Heart right ventricle (tissue), 16 donors: ENCODE measurements at regions not wholly inside any gene's neighbourhood (a gene's known extent, or its start where the extent isn't known, plus 50 kb on each side); places are given as distances from the start of the nearest gene placed in this dataset.

Experiments
- ATAC-seq, 8 donors: fragments of 200-7000 bp; cut with Tn5 transposase; one replicate each; pipeline ENCODE4 v1.9.1; 2020; ENCODE audit warnings: mild to moderate bottlenecking in 8 of 8, moderate library complexity in 8 of 8, moderate number of reproducible peaks in 1 of 8
- DNase-seq, 2 donors: peaks; one replicate each; pipeline ENCODE4 v3.0.0-alpha.2; 2020
- H3K27ac ChIP-seq, 10 donors: fragments of 200-600 bp; sonication (generic) in 2 of 10; one replicate each; pipeline versions ENCODE4 v1.5.0 to v1.8.0; 2020 to 2022; ENCODE audit warnings: mild to moderate bottlenecking in 3 of 10
- H3K27me3 ChIP-seq, 7 donors: fragments of 200-600 bp; one replicate each; pipeline ENCODE4 v1.8.0; 2021 to 2022; ENCODE audit warnings: mild to moderate bottlenecking in 2 of 7
- H3K36me3 ChIP-seq, 9 donors: fragments of 200-600 bp; sonication (generic) in 1 of 9; one replicate each; pipeline versions ENCODE4 v1.5.0 to v1.8.0; 2020 to 2022; ENCODE audit warnings: mild to moderate bottlenecking in 2 of 9
- H3K4me1 ChIP-seq, 9 donors: fragments of 200-600 bp; sonication (generic) in 1 of 9; one replicate each; pipeline versions ENCODE4 v1.5.0 to v1.8.0; 2020 to 2022; ENCODE audit warnings: mild to moderate bottlenecking in 4 of 9
- H3K4me3 ChIP-seq, 10 donors: fragments of 200-600 bp; sonication (generic) in 2 of 10; one replicate each; pipeline versions ENCODE4 v1.5.0 to v1.8.0; 2020 to 2022; ENCODE audit warnings: mild to moderate bottlenecking in 7 of 10, moderate library complexity in 2 of 10
- H3K9me3 ChIP-seq, 11 donors: fragments of 200-600 bp in 10 of 11; sonication (generic) in 2 of 11; one replicate each; pipeline versions ENCODE4 v1.5.0 to v1.8.0; 2013 to 2022; ENCODE audit warnings: mild to moderate bottlenecking in 2 of 11, control low read depth in 1 of 11, moderate library complexity in 1 of 11
- WGBS, 2 donors: extraction: QIAGEN DNeasy Blood & Tissue Kit; methylation state at CpG; one replicate each; pipeline ENCODE4 v1.1.7; 2013; ENCODE audit warnings: inconsistent platforms in 1 of 2; 5-methylcytosine and 5-hydroxymethylcytosine counted together
- intact Hi-C, 10 donors: fragments of 100-400 bp; cut with DNase I; formaldehyde crosslinking; loops; one replicate each; pipeline versions ENCODE4 v1.11.1 to v1.14.2; 2022
- TF ChIP-seq, protein P1 (sequence below), 9 donors: fragments of 200-600 bp; sonication (generic) in 2 of 9; IDR thresholded peaks; one replicate each; pipeline versions ENCODE4 v1.5.0 to v1.8.0; 2021 to 2022; ENCODE audit warnings: antibody characterized with exemption in 9 of 9, mild to moderate bottlenecking in 5 of 9, moderate library complexity in 1 of 9
- donor health status: Arrhythmogenic right ventricular cardiomyopathy.
- donor health status: ischemic (EF 13 %, LVEDD 7.1; RV severe dilation, severe dysfunction).
- donor health status: healthy with polysubstance abuse.
- donor health status: DM: no; HTN: yes; CAD: no.
- donor health status: DM: no; HTN: no; CAD: no.
- donor health status: ischemic (EF 25% LVEDD 6.9; RV normal size, moderate dysfunction).
- donor health status: ischemic (EF 25% LVEDD 5.7; RV mildly dilated, moderate dysfunction).
- donor health status: healthy.
- donor health status: DM: yes; HTN: yes; CAD: no.
- donor health status: Ischemic cardiomyopathy.
- donor health status: ischemic (EF 35%, LVEDD 5.7; RV mildly dilated, moderate dysfunction).
- donor health status: nonischemic (EF 11% LVEDD 7.7; RV severe dilation, severe dysfunction).
- donor health status: DM: yes; HTN: yes; CAD: no.
- donor health status: PGD.
- donor health status: ischemic (EF 29% LVEDD 5.4; RV normal size, mild dysfunction).
- donor health status: nonischemic (EF 23%, LVEDD 6.1; RV moderate dilation, normal function).

DNA sequence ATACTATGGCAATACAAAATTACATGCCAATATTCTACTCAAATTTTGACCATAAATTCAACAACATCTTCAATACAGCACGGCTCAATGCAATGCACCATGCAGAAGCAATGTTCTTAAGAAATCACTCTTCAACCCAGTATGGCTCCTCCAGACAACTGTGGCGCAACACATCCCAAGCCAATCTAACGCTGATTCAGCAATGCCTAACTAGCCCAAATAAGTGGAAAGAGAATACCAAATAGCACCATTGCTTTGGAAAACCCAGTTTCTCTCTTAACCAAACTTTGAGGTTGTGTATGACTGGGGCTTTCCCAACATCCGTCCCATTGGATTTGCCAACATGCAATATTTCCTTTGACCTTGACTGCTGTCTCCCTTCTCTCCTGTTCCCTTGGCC is 211.1 kb upstream of the TBX3 start:
- Histone ChIP-seq H3K4me1 (no peaks in the 10 kb centered on the region), H3K27ac (no peak overlapping the region), H3K4me3 (no peak overlapping the region), H3K36me3 (no peaks in the 10 kb centered on the region), H3K27me3 (peaks cover 0 to 22% (median 0%) of the 10 kb centered on the region in 7 donors), H3K9me3 (no peaks in the 10 kb centered on the region)
- no peak for ATAC-seq
- TF ChIP-seq, protein P1, sequence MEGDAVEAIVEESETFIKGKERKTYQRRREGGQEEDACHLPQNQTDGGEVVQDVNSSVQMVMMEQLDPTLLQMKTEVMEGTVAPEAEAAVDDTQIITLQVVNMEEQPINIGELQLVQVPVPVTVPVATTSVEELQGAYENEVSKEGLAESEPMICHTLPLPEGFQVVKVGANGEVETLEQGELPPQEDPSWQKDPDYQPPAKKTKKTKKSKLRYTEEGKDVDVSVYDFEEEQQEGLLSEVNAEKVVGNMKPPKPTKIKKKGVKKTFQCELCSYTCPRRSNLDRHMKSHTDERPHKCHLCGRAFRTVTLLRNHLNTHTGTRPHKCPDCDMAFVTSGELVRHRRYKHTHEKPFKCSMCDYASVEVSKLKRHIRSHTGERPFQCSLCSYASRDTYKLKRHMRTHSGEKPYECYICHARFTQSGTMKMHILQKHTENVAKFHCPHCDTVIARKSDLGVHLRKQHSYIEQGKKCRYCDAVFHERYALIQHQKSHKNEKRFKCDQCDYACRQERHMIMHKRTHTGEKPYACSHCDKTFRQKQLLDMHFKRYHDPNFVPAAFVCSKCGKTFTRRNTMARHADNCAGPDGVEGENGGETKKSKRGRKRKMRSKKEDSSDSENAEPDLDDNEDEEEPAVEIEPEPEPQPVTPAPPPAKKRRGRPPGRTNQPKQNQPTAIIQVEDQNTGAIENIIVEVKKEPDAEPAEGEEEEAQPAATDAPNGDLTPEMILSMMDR (IDR thresholded peaks at IDR 0.05) = no peak
- 94 to 96% methylated on average over 4 of the region's 4 CpGs for WGBS, 2 donors
- intact Hi-C loops = no loop called here
- no peak for DNase-seq

DNA sequence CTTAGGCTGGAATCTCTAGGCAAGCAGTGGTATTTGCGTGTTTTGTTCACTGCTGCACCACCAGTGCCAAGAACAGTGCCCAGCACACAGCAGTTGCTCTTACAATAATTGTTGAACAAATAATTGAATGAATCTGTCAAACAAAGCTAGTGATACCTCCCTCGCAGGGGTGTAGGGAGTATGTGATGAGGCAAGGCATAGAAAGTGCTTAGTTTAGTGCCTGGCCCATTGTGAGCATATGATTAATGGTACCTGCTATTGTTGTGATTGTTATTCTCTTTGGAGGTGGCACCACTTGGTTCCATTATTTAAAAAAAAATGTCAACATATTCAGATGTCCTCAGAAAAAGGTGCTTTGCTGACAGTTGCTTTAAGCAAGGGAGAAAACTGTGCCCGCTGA is 210.1 kb upstream of the TBX3 start:
- ATAC-seq (no peak), DNase-seq (no peak)
- Histone ChIP-seq H3K27me3 (peaks cover 0 to 22% (median 0%) of the 10 kb centered on the region in 7 donors), H3K9me3 (no peaks in the 10 kb centered on the region), H3K36me3 (no peaks in the 10 kb centered on the region), H3K4me3 (no peak overlapping the region), H3K4me1 (no peaks in the 10 kb centered on the region), H3K27ac (no peak overlapping the region)
- WGBS, 2 donors = 90 to 92% methylated on average over 3 of the region's 3 CpGs
- intact Hi-C loops = no loop called here
- TF ChIP-seq, protein P1 (IDR thresholded peaks at IDR 0.05) = no peak

DNA sequence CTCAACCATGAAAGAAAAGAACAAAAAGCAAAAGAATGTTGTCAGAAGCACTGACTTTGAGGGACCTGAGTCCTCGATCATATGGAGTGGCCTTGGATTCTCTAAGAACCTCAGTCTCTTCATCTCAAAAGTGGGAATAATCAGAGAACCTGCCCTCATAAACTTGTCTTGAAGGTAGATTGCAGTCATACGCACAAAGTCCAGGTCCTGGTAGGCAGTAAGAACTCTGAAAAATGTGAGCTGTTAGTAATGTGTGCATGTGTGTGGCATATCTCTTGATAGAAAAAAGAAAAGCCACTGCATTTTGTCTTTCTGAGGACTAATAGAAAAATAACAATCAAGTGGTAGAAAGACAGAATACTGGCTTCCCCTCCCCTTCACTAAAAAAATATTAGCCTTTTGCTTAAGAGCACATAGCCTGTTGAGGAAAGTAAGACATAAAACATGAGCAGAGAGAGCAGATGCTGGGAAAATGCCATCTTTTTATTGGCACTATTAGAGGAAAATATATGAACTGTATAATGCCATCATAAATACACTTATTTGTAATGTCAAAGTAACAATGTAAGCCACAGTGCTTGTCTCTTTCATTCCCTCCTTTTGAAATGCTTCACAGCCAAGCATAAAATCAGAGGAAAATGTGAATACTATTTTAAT is 205.1 kb upstream of the TBX3 start:
- H3K27ac ChIP-seq = no peak overlapping the region
- WGBS, 2 donors = 96 to 97% methylated on average over 2 of the region's 2 CpGs
- intact Hi-C loops = no loop called here
- no peaks in the 10 kb centered on the region for H3K36me3 ChIP-seq
- no peak overlapping the region for H3K4me3 ChIP-seq
- peaks cover 0 to 19% (median 0%) of the 10 kb centered on the region in 7 donors for H3K27me3 ChIP-seq
- no peak for ATAC-seq
- H3K9me3 ChIP-seq = no peaks in the 10 kb centered on the region
- DNase-seq = no peak
- H3K4me1 ChIP-seq = no peaks in the 10 kb centered on the region
- TF ChIP-seq, protein P1 (IDR thresholded peaks at IDR 0.05) = no peak

DNA sequence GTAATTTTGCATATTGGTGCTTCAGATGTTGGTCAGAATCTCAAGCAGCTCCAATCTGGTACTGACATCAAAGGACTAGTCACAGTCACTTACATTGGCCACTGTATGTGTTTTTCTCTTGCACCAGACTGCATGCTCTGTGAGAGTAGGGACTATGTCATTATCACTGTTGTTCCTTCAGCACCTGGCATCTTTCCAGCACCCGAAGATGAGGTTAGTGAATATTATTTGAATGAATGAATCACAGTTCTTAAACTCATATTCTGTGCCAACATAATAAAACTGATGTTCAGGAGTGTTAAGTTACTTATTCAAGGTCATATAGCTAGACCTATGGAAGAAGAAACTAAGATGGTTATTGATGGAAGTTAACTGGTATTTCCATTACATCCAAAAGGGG is 204.5 kb upstream of the TBX3 start:
- no peak overlapping the region for H3K4me3 ChIP-seq
- ATAC-seq = no peak
- peaks cover 0 to 19% (median 0%) of the 10 kb centered on the region in 7 donors for H3K27me3 ChIP-seq
- H3K4me1 ChIP-seq = no peaks in the 10 kb centered on the region
- WGBS, 2 donors = 11 to 19% methylated on average over 1 of the region's 1 CpG
- H3K27ac ChIP-seq = no peak overlapping the region
- H3K36me3 ChIP-seq = no peaks in the 10 kb centered on the region
- H3K9me3 ChIP-seq = no peaks in the 10 kb centered on the region
- intact Hi-C loops = no loop called here
- TF ChIP-seq, protein P1 (IDR thresholded peaks at IDR 0.05) = no peak
- no peak for DNase-seq
